Testis (tissue), 2 donors: ENCODE measurements at regions not wholly inside any gene's neighbourhood (a gene's known extent, or its start where the extent isn't known, plus 50 kb on each side); places are given as distances from the start of the nearest gene placed in this dataset.
"Not testable (repeated sequence)": the region's sequence is repeated elsewhere in the genome, so short reads cannot be mapped to it uniquely, and the experiment has no call there.

Experiments
- DNase-seq: peaks from one replicate; pipeline ENCODE4 v3.0.0-alpha.2; 2019
- H3K27ac ChIP-seq, 2 donors: fragments of 200-600 bp; sonication (generic); one replicate each; pipeline ENCODE4 v1.5.1; 2019
- H3K27me3 ChIP-seq: fragments of 200-600 bp; sonication (generic); one replicate; pipeline ENCODE4 v1.5.1; 2019
- H3K36me3 ChIP-seq: fragments of 200-600 bp; sonication (generic); one replicate; pipeline ENCODE4 v1.5.1; 2017; ENCODE audit warnings: low read depth; ENCODE audit errors: missing control alignments
- H3K4me1 ChIP-seq: fragments of 200-600 bp; sonication (generic); one replicate; pipeline ENCODE4 v1.5.1; 2019
- H3K4me3 ChIP-seq, 2 donors: fragments of 200-600 bp; sonication (generic); one replicate each; pipeline ENCODE4 v1.5.1; 2017 to 2019
- H3K9me3 ChIP-seq: fragments of 200-600 bp; sonication (generic); one replicate; pipeline ENCODE4 v1.5.1; 2017
- CTCF ChIP-seq, 3 experiments: fragments of 450-650 bp in 2 of 3; fragments of 200-600 bp in 1 of 3; sonication (generic) in 1 of 3; IDR thresholded peaks; one replicate each; pipeline ENCODE4 v1.5.1; 2016 to 2019; ENCODE audit warnings: antibody characterized with exemption in 3 of 3, mild to moderate bottlenecking in 2 of 3, moderate library complexity in 1 of 3
- POLR2A ChIP-seq: fragments of 450-650 bp; IDR thresholded peaks from one replicate; pipeline ENCODE4 v1.6.1; 2017; ENCODE audit warnings: antibody characterized with exemption, mild to moderate bottlenecking, moderate library complexity
- WGBS, 2 donors: methylation state at CpG; one replicate each; pipeline ENCODE4 v1.1.5; 2018; 5-methylcytosine and 5-hydroxymethylcytosine counted together
- intact Hi-C: fragments of 100-400 bp; cut with DNase I; formaldehyde crosslinking; loops from one replicate; pipeline ENCODE4 v1.15.1; 2023; ENCODE audit warnings: low total_unique reads

GRCh38 chrX:112233164-112233563, 150.6 kb upstream of the TRPC5 start:
- no peaks in the 10 kb centered on the region for H3K9me3 ChIP-seq
- TF ChIP-seq POLR2A (no peak), CTCF (IDR thresholded peaks at IDR 0.05) (no peak)
- H3K4me3 ChIP-seq = no peak overlapping the region
- H3K36me3 ChIP-seq = no peaks in the 10 kb centered on the region
- no peaks in the 10 kb centered on the region for H3K4me1 ChIP-seq
- no peak overlapping the region for H3K27ac ChIP-seq
- no peaks in the 10 kb centered on the region for H3K27me3 ChIP-seq
- 79 to 92% methylated on average over 2 to 3 of the region's 3 CpGs for WGBS, 2 donors
- no peak for DNase-seq
- intact Hi-C loops = no loop called here

- H3K4me3 ChIP-seq, H3K27me3 ChIP-seq, intact Hi-C loops, H3K36me3 ChIP-seq, H3K27ac ChIP-seq, H3K9me3 ChIP-seq, H3K4me1 ChIP-seq, DNase-seq: not testable (repeated sequence)
- 95 to 98% methylated on average over 4 of the region's 4 CpGs for WGBS, 2 donors
Observed at GRCh38 chrX:112226795-112227194, 144.2 kb upstream of the TRPC5 start.

DNA sequence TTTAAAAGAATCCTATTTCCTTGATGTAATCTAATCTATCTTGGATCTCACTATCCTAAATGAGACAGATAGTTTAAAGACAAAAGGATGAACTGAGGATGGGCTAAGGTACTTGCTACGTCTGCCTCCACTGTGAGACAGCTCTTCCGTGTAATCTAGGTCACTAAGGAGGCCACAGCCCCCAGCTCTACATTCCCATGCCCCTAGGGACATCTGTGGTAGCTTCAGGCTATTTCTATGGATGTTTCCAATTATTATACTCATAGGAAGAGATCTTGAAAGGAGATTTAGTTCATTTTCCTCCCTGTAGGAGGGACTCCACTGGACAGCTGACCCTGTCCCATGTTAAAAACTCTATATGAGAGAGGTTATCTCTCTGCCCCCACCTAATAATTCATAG, 140.8 kb upstream of the TRPC5 start:
- Histone ChIP-seq H3K27me3 (no peaks in the 10 kb centered on the region), H3K9me3 (no peaks in the 10 kb centered on the region), H3K36me3 (no peaks in the 10 kb centered on the region), H3K4me1 (no peaks in the 10 kb centered on the region), H3K27ac (no peak overlapping the region), H3K4me3 (no peak overlapping the region)
- TF ChIP-seq CTCF (IDR thresholded peaks at IDR 0.05) = no peak
- TF ChIP-seq POLR2A = no peak
- intact Hi-C loops = no loop called here
- DNase-seq = no peak
- 59 to 79% methylated on average over 2 of the region's 2 CpGs for WGBS, 2 donors

GRCh38 chrX:112218388-112218787, 135.8 kb upstream of the TRPC5 start:
- no peaks in the 10 kb centered on the region for H3K36me3 ChIP-seq
- TF ChIP-seq POLR2A = no peak
- no peak for TF ChIP-seq CTCF (IDR thresholded peaks at IDR 0.05)
- intact Hi-C loops = no loop called here
- WGBS, 2 donors = 91 to 97% methylated on average over 4 of the region's 4 CpGs
- H3K4me1 ChIP-seq = no peaks in the 10 kb centered on the region
- H3K27ac ChIP-seq = no peak overlapping the region
- H3K27me3 ChIP-seq = no peaks in the 10 kb centered on the region
- H3K4me3 ChIP-seq = no peak overlapping the region
- no peaks in the 10 kb centered on the region for H3K9me3 ChIP-seq
- no peak for DNase-seq

DNA sequence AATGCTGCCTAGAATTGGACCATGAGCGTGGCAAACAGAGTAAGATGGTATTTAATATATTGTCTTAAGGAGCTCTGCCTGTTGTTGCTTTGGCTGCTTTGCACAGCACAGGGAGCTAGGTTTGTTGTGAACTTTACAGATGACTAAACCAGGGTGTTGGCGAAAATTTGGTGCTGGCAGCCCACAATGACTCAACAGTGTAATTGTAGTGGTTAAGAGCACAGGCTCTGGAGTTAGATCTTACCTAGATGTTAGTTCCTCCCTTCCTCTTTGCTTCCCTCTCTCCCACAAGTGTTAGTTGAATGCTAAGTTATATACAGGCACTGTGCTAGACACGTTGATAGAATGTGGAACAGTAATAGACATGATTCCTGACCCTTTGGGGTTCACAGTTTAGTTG, 128.9 kb upstream of the TRPC5 start:
- Histone ChIP-seq H3K9me3 (no peaks in the 10 kb centered on the region), H3K36me3 (no peaks in the 10 kb centered on the region), H3K4me1 (no peaks in the 10 kb centered on the region), H3K27ac (no peak overlapping the region), H3K4me3 (no peak overlapping the region), H3K27me3 (no peaks in the 10 kb centered on the region)
- TF ChIP-seq CTCF (IDR thresholded peaks at IDR 0.05) (no peak), POLR2A (no peak)
- DNase-seq = no peak
- intact Hi-C loops = no loop called here
- 75 to 90% methylated on average over 3 of the region's 3 CpGs for WGBS, 2 donors
